Upper lobe of left lung (tissue), 6 donors: ENCODE measurements at regions not wholly inside any gene's neighbourhood (a gene's known extent, or its start where the extent isn't known, plus 50 kb on each side); places are given as distances from the start of the nearest gene placed in this dataset.

Experiments used
- ATAC-seq, 2 donors: fragments of 200-7000 bp; cut with Tn5 transposase; one replicate each; pipeline ENCODE4 v1.9.1; 2022; ENCODE audit warnings: mild to moderate bottlenecking in 2 of 2, moderate library complexity in 2 of 2; ENCODE audit not compliant: low FRiP score in 2 of 2
- DNase-seq, 2 donors: peaks; one replicate each; pipeline ENCODE4 v3.0.0-alpha.2; 2019 to 2020
- H3K27ac ChIP-seq, 4 donors: fragments of 200-600 bp; sonication (generic); one replicate each; pipeline ENCODE4 v1.5.1; 2016 to 2019
- H3K27me3 ChIP-seq, 4 donors: fragments of 200-600 bp; sonication (generic); one replicate each; pipeline ENCODE4 v1.5.1; 2017 to 2019
- H3K36me3 ChIP-seq, 4 donors: fragments of 200-600 bp; sonication (generic); one replicate each; pipeline ENCODE4 v1.5.1; 2016 to 2019
- H3K4me1 ChIP-seq, 4 donors: fragments of 200-600 bp; sonication (generic); one replicate each; pipeline ENCODE4 v1.5.1; 2018 to 2019
- H3K4me3 ChIP-seq, 4 donors: fragments of 200-600 bp; sonication (generic); one replicate each; pipeline ENCODE4 v1.5.1; 2017 to 2019; ENCODE audit warnings: mild to moderate bottlenecking in 2 of 4, moderate library complexity in 1 of 4
- H3K9me3 ChIP-seq, 4 donors: fragments of 200-600 bp; sonication (generic); one replicate each; pipeline ENCODE4 v1.5.1; 2018 to 2019
- CTCF ChIP-seq, 6 experiments: fragments of 450-650 bp in 4 of 6; fragments of 200-600 bp in 2 of 6; sonication (generic) in 2 of 6; IDR thresholded peaks; one replicate each; pipeline ENCODE4 v1.5.1; 2016 to 2019; ENCODE audit warnings: antibody characterized with exemption in 6 of 6
- EP300 ChIP-seq, 4 donors: sonication (generic); formaldehyde crosslinking; IDR thresholded peaks; one replicate each; pipeline ENCODE4 v1.5.1; 2017; ENCODE audit warnings: antibody characterized with exemption in 4 of 4, control low read depth in 2 of 4
- POLR2A ChIP-seq, 4 donors: fragments of 450-650 bp; IDR thresholded peaks; one replicate each; pipeline ENCODE4 v1.5.1; 2016 to 2017; ENCODE audit warnings: antibody characterized with exemption in 4 of 4, mild to moderate bottlenecking in 2 of 4
- POLR2AphosphoS5 ChIP-seq, 2 donors: sonication (generic); formaldehyde crosslinking; IDR thresholded peaks; one replicate each; pipeline ENCODE4 v1.5.1; 2017; ENCODE audit warnings: antibody characterized with exemption in 2 of 2
- WGBS, 2 donors: methylation state at CpG; one replicate each; pipeline ENCODE4 v1.1.5; 2017 to 2018; 5-methylcytosine and 5-hydroxymethylcytosine counted together
- donor health status: DM: no; HTN: no; CAD: no; lungs with moderate emphysema.
- donor health status: DM: no; HTN: yes; CAD: no; lungs with severe emphysema.

- H3K36me3 ChIP-seq: no peaks in the 10 kb centered on the region
- no peak overlapping the region for H3K27ac ChIP-seq
- DNase-seq (no peak), ATAC-seq (no peak)
- H3K4me3 ChIP-seq: no peak overlapping the region
- no peaks in the 10 kb centered on the region for H3K27me3 ChIP-seq
- H3K4me1 ChIP-seq: no peaks in the 10 kb centered on the region
- H3K9me3 ChIP-seq: peaks cover 0 to 8% (median 2%) of the 10 kb centered on the region in 4 donors
- no peak for TF ChIP-seq POLR2AphosphoS5 (IDR thresholded peaks at IDR 0.05)
- no peak for TF ChIP-seq EP300 (IDR thresholded peaks at IDR 0.05)
- no peak for TF ChIP-seq POLR2A (IDR thresholded peaks at IDR 0.05)
- TF ChIP-seq CTCF (IDR thresholded peaks at IDR 0.05): no peak
These were observed 1548.6 kb upstream of the TMEM132C start for GRCh38 chr12:126718365-126718764.

GRCh38 chr12:126719912-126720705, 1546.9 kb upstream of the TMEM132C start:
- 42 to 46% methylated on average over 4 to 5 of the region's 5 CpGs for WGBS, 2 donors
- Histone ChIP-seq H3K27ac (no peak overlapping the region), H3K27me3 (no peaks in the 10 kb centered on the region), H3K36me3 (no peaks in the 10 kb centered on the region), H3K4me1 (no peaks in the 10 kb centered on the region), H3K9me3 (peaks cover 0 to 8% (median 2%) of the 10 kb centered on the region in 4 donors), H3K4me3 (no peak overlapping the region)
- TF ChIP-seq POLR2AphosphoS5 (IDR thresholded peaks at IDR 0.05) (no peak), EP300 (IDR thresholded peaks at IDR 0.05) (no peak), CTCF (IDR thresholded peaks at IDR 0.05) (no peak), POLR2A (IDR thresholded peaks at IDR 0.05) (no peak)
- DNase-seq (no peak), ATAC-seq (no peak)

GRCh38 chr12:126726481-126727217, 1540.3 kb upstream of the TMEM132C start:
- TF ChIP-seq CTCF (IDR thresholded peaks at IDR 0.05): no peak
- TF ChIP-seq EP300 (IDR thresholded peaks at IDR 0.05): no peak
- TF ChIP-seq POLR2AphosphoS5 (IDR thresholded peaks at IDR 0.05): no peak
- no peak for TF ChIP-seq POLR2A (IDR thresholded peaks at IDR 0.05)
- Histone ChIP-seq H3K4me1 (no peaks in the 10 kb centered on the region), H3K4me3 (no peak overlapping the region), H3K9me3 (no peaks in the 10 kb centered on the region), H3K27ac (no peak overlapping the region), H3K36me3 (no peaks in the 10 kb centered on the region), H3K27me3 (peaks cover 0 to 6% (median 3%) of the 10 kb centered on the region in 4 donors)
- ATAC-seq (no peak), DNase-seq (peak in 1 of 2 donors; percentile 81)
- WGBS, 2 donors: 0 to 6% methylated on average over 2 to 69 of the region's 69 CpGs

GRCh38 chr12:126727218-126728075, 1539.5 kb upstream of the TMEM132C start:
- no peak for TF ChIP-seq POLR2AphosphoS5 (IDR thresholded peaks at IDR 0.05)
- TF ChIP-seq CTCF (IDR thresholded peaks at IDR 0.05): no peak
- no peak for TF ChIP-seq EP300 (IDR thresholded peaks at IDR 0.05)
- TF ChIP-seq POLR2A (IDR thresholded peaks at IDR 0.05): no peak
- ATAC-seq: no peak
- Histone ChIP-seq H3K27me3 (peaks cover 0 to 6% (median 3%) of the 10 kb centered on the region in 4 donors), H3K4me3 (no peak overlapping the region), H3K27ac (no peak overlapping the region), H3K9me3 (no peaks in the 10 kb centered on the region), H3K4me1 (no peaks in the 10 kb centered on the region), H3K36me3 (no peaks in the 10 kb centered on the region)
- peak in 1 of 2 donors; percentile 75 for DNase-seq
- 11 to 12% methylated on average over 8 to 44 of the region's 44 CpGs for WGBS, 2 donors
